GM21786 (cell line): ENCODE measurements at regions not wholly inside any gene's neighbourhood (a gene's known extent, or its start where the extent isn't known, plus 50 kb on each side); places are given as distances from the start of the nearest gene placed in this dataset.
"Not testable (repeated sequence)": the region's sequence is repeated elsewhere in the genome, so short reads cannot be mapped to it uniquely, and the experiment has no call there.

Source experiments
- ATAC-seq: cut with Tn5 transposase; IDR thresholded peaks from one replicate; pipeline ENCODE4 v1.9.1; 2021; ENCODE audit not compliant: unreplicated experiment

- no peak for ATAC-seq
These were observed 680.6 kb upstream of the C16orf82 start for GRCh38 chr16:26386096-26386495.

DNA sequence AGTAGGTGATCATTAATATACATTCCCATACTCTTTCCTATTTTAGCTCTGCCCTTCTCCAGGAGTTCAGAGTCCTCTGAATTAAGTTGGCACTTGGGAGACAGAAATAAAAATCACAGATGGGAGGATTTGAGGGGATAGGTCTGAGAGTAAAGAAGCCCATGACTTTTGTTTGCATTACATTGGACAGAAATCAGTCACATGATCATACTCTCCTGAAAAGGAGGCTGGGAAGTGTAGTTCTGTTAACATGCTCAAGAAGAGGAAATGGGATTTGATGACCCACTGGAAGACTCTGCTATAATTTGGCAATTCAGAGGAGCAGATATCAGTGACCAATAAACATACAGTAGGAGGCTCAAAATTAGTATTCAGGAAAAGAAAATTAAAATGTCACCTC, 674.9 kb upstream of the C16orf82 start:
- ATAC-seq: no peak

DNA sequence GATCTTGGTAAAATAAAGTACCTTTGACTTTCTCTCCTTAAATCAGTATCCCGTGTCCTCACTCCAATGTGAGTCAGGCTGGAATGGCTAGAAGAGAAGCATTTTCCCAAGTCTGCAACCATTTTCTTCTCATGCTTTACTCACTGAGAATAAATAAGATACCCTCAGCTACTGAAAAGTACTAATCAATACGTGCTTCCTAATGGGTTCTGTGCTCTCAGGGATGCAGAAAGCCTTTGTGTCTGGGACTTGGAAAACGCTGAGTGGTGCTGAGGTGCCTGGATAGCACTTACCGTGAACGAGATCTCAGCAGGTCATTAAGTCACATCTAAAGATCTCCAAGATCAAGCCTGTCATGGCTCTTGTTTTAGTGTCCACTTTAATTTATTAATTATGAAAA, 672.3 kb upstream of the C16orf82 start:
- ATAC-seq: no peak

GRCh38 chr16:26395700-26396099, 671.0 kb upstream of the C16orf82 start:
- ATAC-seq: no peak

GRCh38 chr16:26396511-26397235, 670.1 kb upstream of the C16orf82 start:
- no peak for ATAC-seq

DNA sequence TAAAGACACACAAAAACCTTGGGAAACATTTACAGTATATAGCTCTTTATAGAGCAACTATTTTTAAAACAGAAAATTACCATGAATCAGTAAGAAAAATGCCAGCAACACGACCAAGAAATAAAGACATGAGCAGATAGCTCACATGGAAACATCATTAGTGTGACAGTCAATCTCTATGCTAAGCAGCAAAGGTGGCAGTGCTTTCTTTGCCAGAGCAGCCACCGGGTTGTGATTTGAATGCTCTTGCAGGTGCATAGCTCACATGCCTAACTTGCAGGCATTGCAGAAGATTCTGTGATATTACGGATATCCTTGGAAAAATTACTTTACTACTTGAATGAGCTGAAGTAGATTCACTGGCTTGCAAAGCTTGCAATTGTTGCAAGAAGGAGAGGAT, 652.9 kb upstream of the C16orf82 start:
- no peak for ATAC-seq

DNA sequence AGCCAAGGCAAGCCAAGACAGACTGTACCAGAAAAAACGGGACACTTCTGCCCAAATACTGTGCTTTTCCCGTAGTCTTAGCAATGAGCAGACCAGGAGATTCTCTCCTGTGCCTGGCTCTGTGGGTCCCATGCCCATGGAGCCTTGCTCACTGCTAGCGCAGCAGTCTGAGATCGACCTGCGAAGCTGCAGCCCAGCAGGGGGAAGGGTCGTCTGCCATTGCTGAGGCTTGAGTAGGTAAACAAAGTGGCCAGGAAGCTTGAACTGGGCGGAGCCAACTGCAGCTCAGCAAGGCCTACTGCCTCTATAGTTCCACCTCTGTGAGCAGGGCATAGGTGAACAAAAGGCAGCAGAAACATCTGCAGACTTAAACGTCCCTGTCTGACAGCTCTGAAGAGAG, 647.3 kb upstream of the C16orf82 start:
- not testable (repeated sequence) for ATAC-seq

GRCh38 chr16:26430618-26431017, 636.1 kb upstream of the C16orf82 start:
- ATAC-seq: no peak

GRCh38 chr16:26433807-26434206, 632.9 kb upstream of the C16orf82 start:
- ATAC-seq: no peak

DNA sequence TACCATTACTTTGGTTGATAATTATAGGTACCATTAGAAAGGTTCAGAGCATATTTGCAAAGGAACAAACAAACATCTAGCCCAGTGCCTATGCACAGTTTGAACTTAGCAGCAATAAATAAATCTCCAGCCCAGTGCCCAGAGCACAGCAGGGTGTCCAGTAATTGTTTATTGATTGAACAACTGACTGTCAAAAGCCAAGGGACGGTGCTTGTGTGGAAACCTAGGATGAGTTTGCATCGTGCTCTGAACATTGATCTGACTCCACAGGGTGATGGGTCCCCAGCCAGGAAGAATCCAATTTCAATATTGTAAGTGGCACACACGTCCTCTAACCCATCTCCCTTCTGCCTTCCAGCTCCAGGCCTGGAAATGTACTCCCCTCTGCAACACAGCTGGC, 625.5 kb upstream of the C16orf82 start:
- no peak for ATAC-seq

GRCh38 chr16:26442321-26442720, 624.4 kb upstream of the C16orf82 start:
- no peak for ATAC-seq

DNA sequence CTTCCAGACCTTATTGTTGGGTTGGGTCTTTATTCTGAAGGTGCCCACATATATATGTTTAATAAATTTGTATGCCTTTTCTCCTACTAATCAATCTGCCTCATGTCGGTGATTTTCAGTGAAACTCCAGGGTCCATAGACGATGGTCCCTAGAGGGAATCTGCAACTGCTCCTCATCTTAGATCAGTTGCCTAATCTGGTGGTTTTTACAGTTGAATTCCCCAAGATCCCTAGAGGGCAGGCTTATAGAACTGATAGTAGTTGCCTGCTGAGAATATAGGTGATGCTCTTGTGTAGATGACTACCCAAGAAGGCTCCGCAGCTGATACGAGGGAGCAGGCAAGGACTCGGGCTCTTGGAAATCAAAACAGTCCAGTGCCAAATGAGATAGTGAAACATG, 619.2 kb upstream of the C16orf82 start:
- no peak for ATAC-seq

GRCh38 chr16:26453215-26453614, 613.5 kb upstream of the C16orf82 start:
- ATAC-seq: no peak

- no peak for ATAC-seq
These were observed 612.6 kb upstream of the C16orf82 start for GRCh38 chr16:26454102-26454501.

DNA sequence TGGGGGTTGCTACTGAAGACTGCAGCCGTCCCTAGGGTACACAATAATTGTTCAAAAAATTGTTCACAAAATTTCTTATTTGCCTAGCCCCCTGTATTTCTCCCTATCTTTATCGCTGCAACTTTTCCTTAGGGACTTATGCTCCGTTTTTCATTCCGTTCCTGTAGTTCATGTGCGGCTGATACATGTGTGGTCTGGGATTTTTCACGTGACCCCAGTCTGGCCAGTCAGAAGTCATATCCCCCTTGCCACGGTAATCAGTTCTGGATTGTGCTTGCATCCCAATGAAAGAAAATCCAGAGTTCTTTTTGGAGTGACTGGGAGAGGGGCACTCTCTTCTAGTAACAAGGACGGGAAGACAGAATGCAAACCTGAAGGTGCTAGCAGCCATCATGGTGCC, 610.7 kb upstream of the C16orf82 start:
- ATAC-seq: no peak

DNA sequence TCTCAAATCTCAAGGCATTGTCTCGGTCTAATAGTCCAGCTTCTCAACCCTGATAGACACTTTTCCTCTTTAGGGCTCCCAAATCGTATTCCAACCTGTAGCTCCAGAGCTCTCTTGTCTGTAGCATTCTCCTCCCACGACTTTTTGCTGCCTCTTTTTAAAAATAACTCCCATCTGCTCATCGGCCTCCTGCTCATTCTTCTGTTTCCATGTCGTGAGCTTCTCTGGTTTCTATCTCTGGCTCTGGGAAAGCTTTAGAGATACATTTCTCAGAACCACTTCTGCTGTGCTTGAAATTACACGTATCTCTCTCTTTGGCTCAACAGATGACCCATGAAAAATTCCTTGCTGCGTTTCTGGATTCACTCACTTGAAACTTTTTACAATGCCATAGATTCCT, 609.6 kb upstream of the C16orf82 start:
- no peak for ATAC-seq

- no peak for ATAC-seq
These were observed 608.8 kb upstream of the C16orf82 start for GRCh38 chr16:26457882-26458281.

GRCh38 chr16:26464576-26465266, 602.0 kb upstream of the C16orf82 start:
- no peak for ATAC-seq

- not testable (repeated sequence) for ATAC-seq
These were observed 592.3 kb upstream of the C16orf82 start for GRCh38 chr16:26474405-26474804.

- ATAC-seq: no peak
These were observed 591.1 kb upstream of the C16orf82 start for GRCh38 chr16:26475596-26475995.

- ATAC-seq: no peak
These were observed 575.5 kb upstream of the C16orf82 start for GRCh38 chr16:26491101-26491670.

GRCh38 chr16:26491962-26492361, 574.8 kb upstream of the C16orf82 start:
- no peak for ATAC-seq
